ENCODE measurements at regions not wholly inside any gene's neighbourhood (a gene's known extent, or its start where the extent isn't known, plus 50 kb on each side); places are given as distances from the start of the nearest gene placed in this dataset.

DNA sequence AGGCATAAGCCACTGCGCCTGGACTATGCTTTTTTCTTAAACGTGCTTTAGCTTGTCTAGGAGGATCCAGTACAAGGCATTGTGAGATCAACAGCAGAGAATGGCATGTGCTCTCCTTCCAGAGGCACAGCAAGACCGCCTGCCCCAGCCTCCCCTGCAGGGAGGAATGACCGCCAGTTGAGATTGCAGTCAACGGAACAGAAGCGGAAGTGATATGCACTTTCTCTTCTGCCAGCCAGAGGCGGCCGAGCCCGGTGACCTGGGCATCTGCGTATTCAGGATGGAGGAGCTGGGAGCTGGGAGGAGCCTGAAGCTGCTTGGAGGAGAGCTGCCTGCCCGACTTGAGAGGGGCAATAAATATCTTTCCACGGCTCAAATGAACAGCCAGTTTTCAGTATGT is 243.0 kb downstream of the CTTN start:
- intact Hi-C loops (cut with micrococcal nuclease): no loop called here
- Histone ChIP-seq H3K4me3 (ENCODE audit: low read length in 2 of 2) (no peak overlapping the region), H3K36me3 (ENCODE audit: insufficient read depth, low read length) (no peaks in the 10 kb centered on the region), H3K4me1 (ENCODE audit: insufficient read depth, low read length) (no peaks in the 10 kb centered on the region), H3K27me3 (ENCODE audit: insufficient read depth, low read length) (no peaks in the 10 kb centered on the region), H3K9me3 (ENCODE audit: control insufficient read depth in 1 of 2, low read length in 2 of 2) (no peaks in the 10 kb centered on the region), H3K27ac (ENCODE audit: low read depth, low read length) (no peak overlapping the region)
- ChIA-PET POLR2A (ENCODE audit: partially characterized antibody) (no interaction called here), CTCF (ENCODE audit: partially characterized antibody) (no interaction called here)
- Mint-ChIP-seq H3K36me3 (no peaks in the 10 kb centered on the region), H3K4me3 (no peak overlapping the region), H3K27me3 (peaks cover 8 to 9% of the 10 kb centered on the region in 2 donors), H3K9me3 (no peaks in the 10 kb centered on the region), H3K27ac (no peak overlapping the region), H3K4me1 (no peaks in the 10 kb centered on the region)
- DNase-seq: no peak

GRCh38 chr11:70642266-70642665 is 243.9 kb downstream of the CTTN start:
- peaks cover 0 to 4% (median 0%) of the 10 kb centered on the region in 8 donors for H3K9me3 Mint-ChIP-seq
- H3K27ac Mint-ChIP-seq: no peak overlapping the region
- intact Hi-C loops (cut with micrococcal nuclease): no loop called here
- ChIA-PET CTCF (ENCODE audit: partially characterized antibody) (no interaction called here), POLR2A (ENCODE audit: partially characterized antibody) (no interaction called here)
- no peak for DNase-seq
- Histone ChIP-seq H3K27me3 (ENCODE audit: insufficient read depth, low read length) (no peaks in the 10 kb centered on the region), H3K4me1 (ENCODE audit: insufficient read depth, low read length) (no peaks in the 10 kb centered on the region), H3K27ac (ENCODE audit: low read depth, low read length) (no peak overlapping the region), H3K4me3 (ENCODE audit: low read length in 2 of 2) (no peak overlapping the region), H3K9me3 (ENCODE audit: control insufficient read depth in 1 of 2, low read length in 2 of 2) (no peaks in the 10 kb centered on the region), H3K36me3 (ENCODE audit: insufficient read depth, low read length) (no peaks in the 10 kb centered on the region)
- no peaks in the 10 kb centered on the region for H3K4me1 Mint-ChIP-seq
- H3K36me3 Mint-ChIP-seq: no peaks in the 10 kb centered on the region
- H3K4me3 Mint-ChIP-seq: no peak overlapping the region
- H3K27me3 Mint-ChIP-seq: peaks cover 10 to 12% of the 10 kb centered on the region in 2 donors

GRCh38 chr11:70643642-70644041 is 245.3 kb downstream of the CTTN start:
- H3K27me3 Mint-ChIP-seq: peaks cover 10 to 12% of the 10 kb centered on the region in 2 donors
- peaks cover 0 to 4% (median 0%) of the 10 kb centered on the region in 8 donors for H3K9me3 Mint-ChIP-seq
- H3K36me3 ChIP-seq (ENCODE audit: insufficient read depth, low read length): no peaks in the 10 kb centered on the region
- DNase-seq: no peak
- H3K27ac ChIP-seq (ENCODE audit: low read depth, low read length): no peak overlapping the region
- POLR2A ChIA-PET (ENCODE audit: partially characterized antibody): interaction anchor here (0.6 kb wide), 1 partner anchor 1627 kb away, joined by 4 read pairs; no protein-coding TSS in a partner anchor
- no peak overlapping the region for H3K4me3 Mint-ChIP-seq
- H3K4me1 Mint-ChIP-seq: no peaks in the 10 kb centered on the region
- H3K27ac Mint-ChIP-seq: no peak overlapping the region
- H3K36me3 Mint-ChIP-seq: no peaks in the 10 kb centered on the region
- H3K4me1 ChIP-seq (ENCODE audit: insufficient read depth, low read length): no peaks in the 10 kb centered on the region
- no peaks in the 10 kb centered on the region for H3K27me3 ChIP-seq (ENCODE audit: insufficient read depth, low read length)
- H3K4me3 ChIP-seq (ENCODE audit: low read length in 2 of 2): no peak overlapping the region
- intact Hi-C loops (cut with micrococcal nuclease): no loop called here
- CTCF ChIA-PET (ENCODE audit: partially characterized antibody): no interaction called here
- no peaks in the 10 kb centered on the region for H3K9me3 ChIP-seq (ENCODE audit: control insufficient read depth in 1 of 2, low read length in 2 of 2)

DNA sequence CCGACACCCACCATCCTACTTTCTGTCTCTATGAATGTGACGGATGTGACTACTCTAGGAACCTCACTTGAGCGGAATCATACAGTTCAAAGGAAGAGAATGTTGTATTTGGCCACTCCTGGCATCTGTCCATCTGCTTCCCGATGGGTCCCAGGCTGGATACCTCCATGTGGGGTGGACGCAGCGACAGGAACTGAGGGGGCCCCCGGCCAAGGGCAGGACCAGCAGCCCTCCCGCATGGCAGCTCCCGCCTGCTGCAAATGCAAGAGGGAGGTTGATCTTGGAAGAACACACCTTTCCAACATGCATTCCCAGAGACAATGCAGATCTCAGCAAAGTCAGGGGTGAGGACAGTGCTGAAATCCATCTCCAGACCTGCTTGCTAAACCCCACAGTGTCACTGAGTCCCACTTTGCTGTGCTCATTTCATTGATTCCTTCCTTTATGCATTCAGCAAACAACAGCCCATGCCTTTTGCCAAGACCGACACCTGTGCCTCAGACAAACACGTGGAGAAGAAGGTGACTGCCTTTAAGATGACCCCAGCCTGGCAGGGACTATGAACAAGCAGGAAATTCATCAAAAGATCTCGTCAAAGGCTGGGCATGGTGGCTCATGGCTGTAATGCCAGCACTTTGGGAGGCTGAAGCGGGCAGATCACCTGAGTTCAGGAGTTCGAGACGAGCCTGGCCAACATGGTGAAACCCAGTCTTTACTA is 246.2 kb downstream of the CTTN start:
- ChIA-PET POLR2A (ENCODE audit: partially characterized antibody) (no interaction called here), CTCF (ENCODE audit: partially characterized antibody) (no interaction called here)
- Mint-ChIP-seq H3K4me1 (no peaks in the 10 kb centered on the region), H3K27me3 (peaks cover 10 to 12% of the 10 kb centered on the region in 2 donors), H3K27ac (no peak overlapping the region), H3K4me3 (no peak overlapping the region), H3K9me3 (peaks cover 0 to 4% (median 0%) of the 10 kb centered on the region in 8 donors), H3K36me3 (no peaks in the 10 kb centered on the region)
- Histone ChIP-seq H3K27me3 (ENCODE audit: insufficient read depth, low read length) (no peaks in the 10 kb centered on the region), H3K9me3 (ENCODE audit: control insufficient read depth in 1 of 2, low read length in 2 of 2) (no peaks in the 10 kb centered on the region), H3K27ac (ENCODE audit: low read depth, low read length) (no peak overlapping the region), H3K4me1 (ENCODE audit: insufficient read depth, low read length) (no peaks in the 10 kb centered on the region), H3K36me3 (ENCODE audit: insufficient read depth, low read length) (no peaks in the 10 kb centered on the region), H3K4me3 (ENCODE audit: low read length in 2 of 2) (no peak overlapping the region)
- DNase-seq: no peak
- intact Hi-C loops (cut with micrococcal nuclease): no loop called here

DNA sequence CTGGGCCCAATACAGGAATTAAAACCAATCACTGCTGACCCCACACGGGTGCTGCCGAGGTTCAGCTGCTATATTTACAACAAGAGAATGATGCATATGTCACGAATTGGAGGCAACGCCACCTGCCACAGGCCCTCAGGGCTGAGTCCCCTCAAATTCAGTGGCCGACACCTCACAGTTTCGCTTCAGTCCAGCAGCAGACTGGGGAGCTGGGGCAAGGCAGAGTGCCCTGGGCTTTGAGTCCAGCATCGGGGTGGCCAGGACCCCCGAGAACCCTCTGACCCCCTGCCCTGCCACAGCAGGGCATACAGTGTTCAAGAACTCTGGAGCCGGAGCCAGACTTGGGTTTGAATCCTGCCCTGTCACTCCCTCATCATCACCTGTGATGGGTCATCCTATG is 247.2 kb downstream of the CTTN start:
- Histone ChIP-seq H3K36me3 (ENCODE audit: insufficient read depth, low read length) (no peaks in the 10 kb centered on the region), H3K9me3 (ENCODE audit: control insufficient read depth in 1 of 2, low read length in 2 of 2) (no peaks in the 10 kb centered on the region), H3K27ac (ENCODE audit: low read depth, low read length) (no peak overlapping the region), H3K4me3 (ENCODE audit: low read length in 2 of 2) (no peak overlapping the region), H3K4me1 (ENCODE audit: insufficient read depth, low read length) (no peaks in the 10 kb centered on the region), H3K27me3 (ENCODE audit: insufficient read depth, low read length) (no peaks in the 10 kb centered on the region)
- H3K27me3 Mint-ChIP-seq: peaks cover 10% of the 10 kb centered on the region in 2 donors
- H3K9me3 Mint-ChIP-seq: peaks cover 0 to 4% (median 1%) of the 10 kb centered on the region in 8 donors
- intact Hi-C loops (cut with micrococcal nuclease): no loop called here
- POLR2A ChIA-PET (ENCODE audit: partially characterized antibody): no interaction called here
- no peaks in the 10 kb centered on the region for H3K36me3 Mint-ChIP-seq
- no peak for DNase-seq
- H3K4me1 Mint-ChIP-seq: no peaks in the 10 kb centered on the region
- H3K4me3 Mint-ChIP-seq: no peak overlapping the region
- no peak overlapping the region for H3K27ac Mint-ChIP-seq
- CTCF ChIA-PET (ENCODE audit: partially characterized antibody): no interaction called here

DNA sequence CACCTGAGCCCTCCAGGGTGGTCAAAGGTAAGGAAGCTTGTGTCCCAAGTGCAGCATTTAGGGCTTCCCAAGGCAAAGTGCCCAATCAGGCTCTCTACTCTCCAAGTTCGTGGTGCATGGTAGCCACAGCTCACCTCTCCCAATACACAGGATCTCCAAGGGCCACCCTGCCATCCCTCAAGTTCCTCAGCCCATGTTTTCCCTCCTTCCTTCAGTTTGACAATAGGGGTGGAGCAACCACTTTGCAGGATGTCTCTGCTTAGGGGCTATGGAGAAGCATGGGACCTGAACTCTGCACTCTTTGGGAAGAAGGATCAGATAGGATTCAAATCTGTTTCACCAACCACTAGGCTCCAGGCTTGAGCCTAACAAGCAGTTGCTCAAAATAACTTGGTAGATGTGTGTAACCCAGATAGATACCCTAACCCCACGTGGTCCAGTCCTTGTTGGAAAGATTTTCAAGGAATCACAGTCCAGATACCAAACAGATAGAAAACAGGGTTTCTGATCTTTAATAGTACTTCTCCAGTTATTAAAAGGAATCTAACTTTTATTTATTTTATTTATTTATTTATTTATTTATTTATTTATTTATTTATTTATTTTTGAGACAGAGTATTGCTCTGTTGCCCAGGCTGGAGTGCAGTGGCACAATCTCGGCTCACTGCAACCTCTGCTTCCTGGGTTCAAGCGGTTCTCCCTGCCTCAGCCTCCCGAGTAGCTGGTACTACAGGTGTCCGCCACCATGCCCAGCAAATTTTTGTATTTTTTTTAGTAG is 248.1 kb downstream of the CTTN start:
- Histone ChIP-seq H3K36me3 (ENCODE audit: insufficient read depth, low read length) (no peaks in the 10 kb centered on the region), H3K9me3 (ENCODE audit: control insufficient read depth in 1 of 2, low read length in 2 of 2) (no peaks in the 10 kb centered on the region), H3K4me1 (ENCODE audit: insufficient read depth, low read length) (no peaks in the 10 kb centered on the region), H3K27ac (ENCODE audit: low read depth, low read length) (no peak overlapping the region), H3K27me3 (ENCODE audit: insufficient read depth, low read length) (no peaks in the 10 kb centered on the region), H3K4me3 (ENCODE audit: low read length in 2 of 2) (no peak overlapping the region)
- H3K9me3 Mint-ChIP-seq: peaks cover 0 to 6% (median 1%) of the 10 kb centered on the region in 8 donors
- ChIA-PET POLR2A (ENCODE audit: partially characterized antibody) (no interaction called here), CTCF (ENCODE audit: partially characterized antibody) (no interaction called here)
- peaks cover 10% of the 10 kb centered on the region in 2 donors for H3K27me3 Mint-ChIP-seq
- no peak for DNase-seq
- H3K36me3 Mint-ChIP-seq: no peaks in the 10 kb centered on the region
- H3K4me1 Mint-ChIP-seq: no peaks in the 10 kb centered on the region
- no peak overlapping the region for H3K4me3 Mint-ChIP-seq
- no peak overlapping the region for H3K27ac Mint-ChIP-seq
- intact Hi-C loops (cut with micrococcal nuclease): no loop called here

- peaks cover 10 to 12% of the 10 kb centered on the region in 2 donors for H3K27me3 Mint-ChIP-seq
- Histone ChIP-seq H3K36me3 (ENCODE audit: insufficient read depth, low read length) (no peaks in the 10 kb centered on the region), H3K4me1 (ENCODE audit: insufficient read depth, low read length) (no peaks in the 10 kb centered on the region), H3K4me3 (ENCODE audit: low read length in 2 of 2) (no peak overlapping the region), H3K27me3 (ENCODE audit: insufficient read depth, low read length) (no peaks in the 10 kb centered on the region), H3K9me3 (ENCODE audit: control insufficient read depth in 1 of 2, low read length in 2 of 2) (no peaks in the 10 kb centered on the region), H3K27ac (ENCODE audit: low read depth, low read length) (no peak overlapping the region)
- intact Hi-C loops (cut with micrococcal nuclease): no loop called here
- ChIA-PET POLR2A (ENCODE audit: partially characterized antibody) (no interaction called here), CTCF (ENCODE audit: partially characterized antibody) (interaction anchor here (0.5 kb wide), 1 partner anchor 31 kb away, joined by 3 read pairs; no protein-coding TSS in a partner anchor)
- peaks cover 0 to 6% (median 1%) of the 10 kb centered on the region in 8 donors for H3K9me3 Mint-ChIP-seq
- no peaks in the 10 kb centered on the region for H3K36me3 Mint-ChIP-seq
- no peak for DNase-seq
- H3K4me1 Mint-ChIP-seq: no peaks in the 10 kb centered on the region
- no peak overlapping the region for H3K4me3 Mint-ChIP-seq
- no peak overlapping the region for H3K27ac Mint-ChIP-seq
These were observed 249.1 kb downstream of the CTTN start for GRCh38 chr11:70647188-70648166.

Data from CD4-positive, alpha-beta memory T cell (primary cell).